Ishikawa (cell line): ENCODE measurements at regions not wholly inside any gene's neighbourhood (a gene's known extent, or its start where the extent isn't known, plus 50 kb on each side); places are given as distances from the start of the nearest gene placed in this dataset.

ENCODE experiments used
- CEBPB ChIP-seq: IDR thresholded peaks from 2 replicates; pipeline ENCODE4 v1.6.1; 2012
- EP300 ChIP-seq: IDR thresholded peaks from 2 replicates; pipeline ENCODE4 v1.6.1; 2012; ENCODE audit warnings: borderline replicate concordance
- FOXM1 ChIP-seq: IDR thresholded peaks from 2 replicates; pipeline ENCODE4 v1.6.1; 2012; ENCODE audit warnings: low read depth, borderline replicate concordance
- MAX ChIP-seq: IDR thresholded peaks from 2 replicates; pipeline ENCODE4 v1.6.1; 2012
- NFIC ChIP-seq: IDR thresholded peaks from 2 replicates; pipeline ENCODE4 v1.6.1; 2012
- RAD21 ChIP-seq: IDR thresholded peaks from 2 replicates; pipeline ENCODE4 v1.6.1; 2012; ENCODE audit warnings: low read depth
- TAF1 ChIP-seq: IDR thresholded peaks from 2 replicates; pipeline ENCODE4 v1.6.1; 2012; ENCODE audit warnings: low read depth, mild to moderate bottlenecking
- YY1 ChIP-seq: IDR thresholded peaks from 2 replicates; pipeline ENCODE4 v1.6.1; 2012; ENCODE audit warnings: low read depth

GRCh38 chr11:59263225-59263894 lies 50.6 kb upstream of the MPEG1 start:
- TF ChIP-seq YY1: no peak
- TF ChIP-seq MAX: no peak
- no peak for TF ChIP-seq EP300
- TF ChIP-seq NFIC: no peak
- TF ChIP-seq RAD21: peak; percentile 43
- no peak for TF ChIP-seq FOXM1
- TF ChIP-seq CEBPB: no peak
- TF ChIP-seq TAF1: no peak
